Type B pancreatic cell (in vitro differentiated cells): ENCODE measurements at regions not wholly inside any gene's neighbourhood (a gene's known extent, or its start where the extent isn't known, plus 50 kb on each side); places are given as distances from the start of the nearest gene placed in this dataset.

Experiments used
- DNase-seq: peaks from one replicate; pipeline ENCODE4 v3.0.0; 2021; ENCODE audit warnings: mixed read lengths; ENCODE audit not compliant: unreplicated experiment; ENCODE audit errors: extremely low spot score
- H3K27ac Mint-ChIP-seq: 2 replicates; pipeline ENCODE4 v1.8.0; 2021; ENCODE audit warnings: mild to moderate bottlenecking, mixed read lengths
- H3K27me3 Mint-ChIP-seq: 2 replicates; pipeline ENCODE4 v1.8.0; 2021; ENCODE audit warnings: mixed read lengths
- H3K36me3 Mint-ChIP-seq: 2 replicates; pipeline ENCODE4 v1.8.0; 2021; ENCODE audit warnings: mixed read lengths
- H3K4me1 Mint-ChIP-seq: one replicate; pipeline ENCODE4 v1.8.0; 2021; ENCODE audit warnings: mixed read lengths; ENCODE audit not compliant: unreplicated experiment
- H3K4me3 Mint-ChIP-seq: 2 replicates; pipeline ENCODE4 v1.8.0; 2021; ENCODE audit warnings: mild to moderate bottlenecking, mixed read lengths
- H3K9me3 Mint-ChIP-seq: 2 replicates; pipeline ENCODE4 v1.8.0; 2021; ENCODE audit warnings: mixed read lengths
- TF ChIP-seq, protein P1 (sequence below): fragments of 200-600 bp; sonication (generic); conservative IDR thresholded peaks from 2 replicates; pipeline ENCODE4 v1.5.0; 2021; ENCODE audit warnings: antibody characterized with exemption, mild to moderate bottlenecking

DNA sequence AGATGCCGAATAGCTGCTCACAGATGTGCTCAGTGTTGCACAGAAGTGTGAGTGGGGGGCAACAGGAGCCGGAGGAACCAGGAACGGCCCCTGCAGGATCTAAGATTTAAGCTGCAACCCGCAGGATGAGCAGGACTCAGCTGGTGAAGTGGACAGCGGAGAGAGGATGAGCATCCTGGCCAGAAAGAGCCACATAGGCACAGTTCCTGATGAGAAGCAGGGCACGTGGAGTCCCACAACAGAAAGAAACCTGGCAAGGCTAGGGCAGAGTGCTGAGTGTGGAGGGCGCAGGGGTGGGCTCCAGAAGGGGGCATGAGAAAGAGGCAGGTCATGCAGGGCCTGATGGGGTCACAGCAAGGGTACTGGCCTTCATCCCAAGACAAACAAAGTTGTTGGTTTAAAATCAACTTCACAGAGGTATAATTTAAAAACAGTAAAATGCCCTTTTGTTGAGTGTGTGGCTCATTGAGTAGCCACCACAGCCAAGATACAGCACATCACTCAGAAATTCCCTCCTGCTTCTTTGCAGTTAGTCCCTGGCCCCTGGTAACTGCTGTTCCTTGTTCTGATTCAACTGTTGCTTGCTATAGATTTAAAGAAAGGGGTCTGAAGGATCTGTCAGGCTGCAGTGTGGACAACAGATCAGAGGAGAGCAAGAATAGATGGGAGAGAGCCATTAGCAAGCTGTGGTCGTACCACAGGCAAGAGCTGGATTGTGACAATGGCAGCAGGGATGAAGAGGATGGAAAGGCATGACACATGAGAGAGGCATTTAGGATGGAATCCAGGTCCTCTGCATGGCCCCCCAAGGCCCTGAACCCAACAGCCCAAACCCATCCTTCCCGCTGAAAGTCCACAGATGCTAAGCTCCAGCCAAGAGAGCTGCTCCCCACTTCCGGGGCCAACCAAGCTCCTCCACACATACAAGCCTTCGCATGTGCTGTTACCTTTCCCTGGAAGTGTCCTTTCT, 53.1 kb upstream of the OSBPL3 start:
- H3K27ac Mint-ChIP-seq = no peak overlapping the region
- no peak for DNase-seq
- peaks cover 8% of the 10 kb centered on the region for H3K27me3 Mint-ChIP-seq
- no peak overlapping the region for H3K4me3 Mint-ChIP-seq
- H3K9me3 Mint-ChIP-seq = peaks cover 11% of the 10 kb centered on the region
- H3K36me3 Mint-ChIP-seq = no peaks in the 10 kb centered on the region
- TF ChIP-seq, protein P1, sequence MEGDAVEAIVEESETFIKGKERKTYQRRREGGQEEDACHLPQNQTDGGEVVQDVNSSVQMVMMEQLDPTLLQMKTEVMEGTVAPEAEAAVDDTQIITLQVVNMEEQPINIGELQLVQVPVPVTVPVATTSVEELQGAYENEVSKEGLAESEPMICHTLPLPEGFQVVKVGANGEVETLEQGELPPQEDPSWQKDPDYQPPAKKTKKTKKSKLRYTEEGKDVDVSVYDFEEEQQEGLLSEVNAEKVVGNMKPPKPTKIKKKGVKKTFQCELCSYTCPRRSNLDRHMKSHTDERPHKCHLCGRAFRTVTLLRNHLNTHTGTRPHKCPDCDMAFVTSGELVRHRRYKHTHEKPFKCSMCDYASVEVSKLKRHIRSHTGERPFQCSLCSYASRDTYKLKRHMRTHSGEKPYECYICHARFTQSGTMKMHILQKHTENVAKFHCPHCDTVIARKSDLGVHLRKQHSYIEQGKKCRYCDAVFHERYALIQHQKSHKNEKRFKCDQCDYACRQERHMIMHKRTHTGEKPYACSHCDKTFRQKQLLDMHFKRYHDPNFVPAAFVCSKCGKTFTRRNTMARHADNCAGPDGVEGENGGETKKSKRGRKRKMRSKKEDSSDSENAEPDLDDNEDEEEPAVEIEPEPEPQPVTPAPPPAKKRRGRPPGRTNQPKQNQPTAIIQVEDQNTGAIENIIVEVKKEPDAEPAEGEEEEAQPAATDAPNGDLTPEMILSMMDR = no peak
- peaks cover 7% of the 10 kb centered on the region for H3K4me1 Mint-ChIP-seq

DNA sequence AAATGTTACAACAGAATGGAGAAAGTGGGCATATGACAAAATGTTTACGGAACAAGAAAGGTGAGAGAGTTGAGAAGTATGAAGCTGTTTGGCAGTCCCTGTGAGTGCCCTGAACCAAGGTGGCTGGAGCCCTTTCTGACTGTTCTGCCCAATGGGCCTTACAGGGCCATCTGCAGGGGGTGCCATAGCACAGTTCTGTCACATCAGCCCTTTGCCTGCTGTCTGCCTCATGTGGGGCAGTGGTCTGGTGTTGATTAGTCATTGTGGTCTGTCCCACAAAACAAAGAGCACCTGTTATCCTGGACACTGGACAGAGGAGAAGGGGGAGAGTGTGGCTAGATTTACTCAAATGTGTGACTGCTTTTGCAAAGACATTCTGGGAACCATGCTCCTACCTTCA, 51.5 kb upstream of the OSBPL3 start:
- peaks cover 5% of the 10 kb centered on the region for H3K27me3 Mint-ChIP-seq
- H3K4me3 Mint-ChIP-seq = no peak overlapping the region
- TF ChIP-seq, protein P1 = no peak
- peak overlapping the region; percentile 32 for H3K27ac Mint-ChIP-seq
- H3K36me3 Mint-ChIP-seq = no peaks in the 10 kb centered on the region
- peaks cover 7% of the 10 kb centered on the region for H3K4me1 Mint-ChIP-seq
- DNase-seq = no peak
- peaks cover 10% of the 10 kb centered on the region for H3K9me3 Mint-ChIP-seq

DNA sequence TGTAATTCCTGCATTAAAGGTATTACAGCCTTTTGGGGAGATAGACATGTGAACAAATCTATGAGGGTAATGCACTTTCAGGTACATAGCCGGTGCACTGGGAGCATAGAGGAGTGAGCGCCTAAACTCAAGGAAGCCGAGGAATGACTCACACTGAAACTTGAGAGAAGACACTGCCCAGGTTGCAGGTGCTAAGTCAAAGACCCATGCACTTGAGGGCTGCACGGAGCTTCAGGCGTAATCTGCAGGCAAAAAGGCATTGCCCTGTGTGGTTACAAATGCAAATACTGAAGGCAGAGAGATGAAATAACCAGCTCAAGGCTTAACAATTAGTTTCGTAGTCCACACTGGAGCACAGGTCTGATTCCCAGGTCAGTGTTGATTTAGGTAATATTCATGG, 51.0 kb upstream of the OSBPL3 start:
- DNase-seq = no peak
- Mint-ChIP-seq H3K4me1 (peaks cover 7% of the 10 kb centered on the region), H3K9me3 (peaks cover 6% of the 10 kb centered on the region), H3K36me3 (no peaks in the 10 kb centered on the region), H3K4me3 (no peak overlapping the region), H3K27me3 (peaks cover 3% of the 10 kb centered on the region), H3K27ac (peak overlapping the region; percentile 32)
- TF ChIP-seq, protein P1 = no peak
